ENCODE measurements at regions not wholly inside any gene's neighbourhood (a gene's known extent, or its start where the extent isn't known, plus 50 kb on each side); places are given as distances from the start of the nearest gene placed in this dataset.

DNA sequence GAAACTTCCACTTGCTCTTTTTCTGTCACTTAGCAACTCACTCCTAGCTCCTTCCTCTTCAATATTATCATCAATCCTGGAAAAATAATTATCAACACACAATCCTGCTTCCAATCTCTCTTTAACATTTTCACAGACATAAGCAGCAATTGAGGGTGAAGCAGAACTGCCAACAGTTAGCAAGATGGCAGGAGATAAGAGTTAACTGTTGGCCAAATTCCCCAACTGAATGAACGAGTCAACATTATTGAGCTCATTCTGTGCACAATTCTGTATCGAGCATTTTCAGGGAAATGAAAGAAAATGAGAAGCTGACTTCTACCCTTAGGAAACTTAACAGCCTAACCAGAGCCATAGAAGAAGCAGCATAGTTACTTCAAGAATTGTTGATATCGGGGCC lies 152.0 kb downstream of the KCNA5 start:
- H3K4me1 ChIP-seq (ENCODE audit: control insufficient read depth, insufficient read depth, low read length): no peaks in the 10 kb centered on the region
- H3K9ac ChIP-seq (ENCODE audit: control insufficient read depth, insufficient read depth, low read length): no peak overlapping the region
- H3K79me2 ChIP-seq (ENCODE audit: control insufficient read depth, insufficient read depth, low read length): no peaks in the 10 kb centered on the region
- intact Hi-C loops (cut with micrococcal nuclease; ENCODE audit: unreplicated experiment): no loop called here
- no peak overlapping the region for H2AFZ ChIP-seq (ENCODE audit: control insufficient read depth, low read depth, low read length)
- H3K4me2 ChIP-seq (ENCODE audit: control insufficient read depth, insufficient read depth): no peak overlapping the region
- no TSS peak for BruUV-seq (replicated peaks)
- H3K4me3 ChIP-seq: no peak overlapping the region
- TF ChIP-seq JUNB (IDR thresholded peaks at IDR 0.05) (no peak), SMAD1 (IDR thresholded peaks at IDR 0.05; ENCODE audit: low read depth, partially characterized antibody) (no peak), CBX3 (IDR thresholded peaks at IDR 0.05; ENCODE audit: borderline replicate concordance, low read depth) (no peak), IKZF1 (conservative IDR thresholded peaks at IDR 0.05) (no peak), IRF3 (IDR thresholded peaks at IDR 0.05) (no peak)
- SMC1A ChIA-PET (ENCODE audit: uncharacterized antibody, unreplicated experiment): no interaction called here
- POLR2A ChIA-PET: interaction anchor here (0.7 kb wide), 1 partner anchor 244 kb away, joined by 8 read pairs; no protein-coding TSS in a partner anchor
- WGBS (ENCODE audit: insufficient coverage, insufficient replicate concordance, low lambda C conversion rate, missing lambda C conversion rate): 34% methylated on average over 3 of the region's 3 CpGs
- H3K9me3 ChIP-seq (replicated peaks; ENCODE audit: control insufficient read depth, insufficient read depth, low read length): no peaks in the 10 kb centered on the region
- RAD21 ChIA-PET (ENCODE audit: unreplicated experiment): no interaction called here
- H3K27ac ChIP-seq (ENCODE audit: control insufficient read depth, insufficient read depth): no peak overlapping the region
- no peak for ATAC-seq
- H3K36me3 ChIP-seq (ENCODE audit: control insufficient read depth in 2 of 2, insufficient read depth in 2 of 2, low read length in 1 of 2): no peaks in the 10 kb centered on the region
- H4K20me1 ChIP-seq (ENCODE audit: control insufficient read depth, insufficient read depth): no peaks in the 10 kb centered on the region
- peaks cover 3 to 8% of the 10 kb centered on the region in 2 experiments; a peak in 2 of 4 replicates for H3K27me3 ChIP-seq (replicated peaks in 1 of 2; ENCODE audit: control insufficient read depth in 2 of 2, insufficient read depth in 2 of 2, low read length in 1 of 2)
- no peak for FAIRE-seq
- CTCF ChIA-PET: no interaction called here
- in situ Hi-C loops (cut with MboI): no loop called here
- no peak for DNase-seq (ENCODE audit: low read depth, low spot score)

- no peaks in the 10 kb centered on the region for H3K9me3 ChIP-seq (replicated peaks; ENCODE audit: control insufficient read depth, insufficient read depth, low read length)
- BruUV-seq (replicated peaks): no TSS peak
- H3K9ac ChIP-seq (ENCODE audit: control insufficient read depth, insufficient read depth, low read length): no peak overlapping the region
- ChIA-PET RAD21 (ENCODE audit: unreplicated experiment) (interaction anchor here (0.9 kb wide), 1 partner anchor 633 kb away, joined by 3 read pairs; no protein-coding TSS in a partner anchor), SMC1A (ENCODE audit: uncharacterized antibody, unreplicated experiment) (no interaction called here), POLR2A (no interaction called here), CTCF (interaction anchor here (0.6 kb wide), 1 partner anchor 704 kb away, joined by 3 read pairs; no protein-coding TSS in a partner anchor)
- no peak overlapping the region for H3K4me3 ChIP-seq
- no peak overlapping the region for H3K27ac ChIP-seq (ENCODE audit: control insufficient read depth, insufficient read depth)
- H3K27me3 ChIP-seq (replicated peaks in 1 of 2; ENCODE audit: control insufficient read depth in 2 of 2, insufficient read depth in 2 of 2, low read length in 1 of 2): peaks cover 2 to 8% of the 10 kb centered on the region in 2 experiments; a peak in 2 of 4 replicates
- DNase-seq (ENCODE audit: low read depth, low spot score): no peak
- in situ Hi-C loops (cut with MboI) (no loop called here), intact Hi-C loops (cut with micrococcal nuclease; ENCODE audit: unreplicated experiment) (no loop called here)
- no peak for FAIRE-seq
- H2AFZ ChIP-seq (ENCODE audit: control insufficient read depth, low read depth, low read length): no peak overlapping the region
- H4K20me1 ChIP-seq (ENCODE audit: control insufficient read depth, insufficient read depth): no peaks in the 10 kb centered on the region
- H3K4me1 ChIP-seq (ENCODE audit: control insufficient read depth, insufficient read depth, low read length): no peaks in the 10 kb centered on the region
- H3K36me3 ChIP-seq (ENCODE audit: control insufficient read depth in 2 of 2, insufficient read depth in 2 of 2, low read length in 1 of 2): no peaks in the 10 kb centered on the region
- 0% methylated on average over 1 of the region's 1 CpG for WGBS (ENCODE audit: insufficient coverage, insufficient replicate concordance, low lambda C conversion rate, missing lambda C conversion rate)
- no peaks in the 10 kb centered on the region for H3K79me2 ChIP-seq (ENCODE audit: control insufficient read depth, insufficient read depth, low read length)
- no peak for ATAC-seq
- no peak overlapping the region for H3K4me2 ChIP-seq (ENCODE audit: control insufficient read depth, insufficient read depth)
- no peak for TF ChIP-seq CBX3 (IDR thresholded peaks at IDR 0.05; ENCODE audit: borderline replicate concordance, low read depth)
- TF ChIP-seq, protein P1, sequence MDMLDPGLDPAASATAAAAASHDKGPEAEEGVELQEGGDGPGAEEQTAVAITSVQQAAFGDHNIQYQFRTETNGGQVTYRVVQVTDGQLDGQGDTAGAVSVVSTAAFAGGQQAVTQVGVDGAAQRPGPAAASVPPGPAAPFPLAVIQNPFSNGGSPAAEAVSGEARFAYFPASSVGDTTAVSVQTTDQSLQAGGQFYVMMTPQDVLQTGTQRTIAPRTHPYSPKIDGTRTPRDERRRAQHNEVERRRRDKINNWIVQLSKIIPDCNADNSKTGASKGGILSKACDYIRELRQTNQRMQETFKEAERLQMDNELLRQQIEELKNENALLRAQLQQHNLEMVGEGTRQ (IDR thresholded peaks at IDR 0.05; ENCODE audit: borderline replicate concordance, low read depth, low read length): no peak
- TF ChIP-seq EZH2 (IDR thresholded peaks at IDR 0.05; ENCODE audit: borderline replicate concordance, control insufficient read depth, low read depth, low read length): no peak
- TF ChIP-seq KAT2A (conservative IDR thresholded peaks at IDR 0.05; ENCODE audit: control insufficient read depth, low read depth, low read length): no peak
- TF ChIP-seq, protein P2, sequence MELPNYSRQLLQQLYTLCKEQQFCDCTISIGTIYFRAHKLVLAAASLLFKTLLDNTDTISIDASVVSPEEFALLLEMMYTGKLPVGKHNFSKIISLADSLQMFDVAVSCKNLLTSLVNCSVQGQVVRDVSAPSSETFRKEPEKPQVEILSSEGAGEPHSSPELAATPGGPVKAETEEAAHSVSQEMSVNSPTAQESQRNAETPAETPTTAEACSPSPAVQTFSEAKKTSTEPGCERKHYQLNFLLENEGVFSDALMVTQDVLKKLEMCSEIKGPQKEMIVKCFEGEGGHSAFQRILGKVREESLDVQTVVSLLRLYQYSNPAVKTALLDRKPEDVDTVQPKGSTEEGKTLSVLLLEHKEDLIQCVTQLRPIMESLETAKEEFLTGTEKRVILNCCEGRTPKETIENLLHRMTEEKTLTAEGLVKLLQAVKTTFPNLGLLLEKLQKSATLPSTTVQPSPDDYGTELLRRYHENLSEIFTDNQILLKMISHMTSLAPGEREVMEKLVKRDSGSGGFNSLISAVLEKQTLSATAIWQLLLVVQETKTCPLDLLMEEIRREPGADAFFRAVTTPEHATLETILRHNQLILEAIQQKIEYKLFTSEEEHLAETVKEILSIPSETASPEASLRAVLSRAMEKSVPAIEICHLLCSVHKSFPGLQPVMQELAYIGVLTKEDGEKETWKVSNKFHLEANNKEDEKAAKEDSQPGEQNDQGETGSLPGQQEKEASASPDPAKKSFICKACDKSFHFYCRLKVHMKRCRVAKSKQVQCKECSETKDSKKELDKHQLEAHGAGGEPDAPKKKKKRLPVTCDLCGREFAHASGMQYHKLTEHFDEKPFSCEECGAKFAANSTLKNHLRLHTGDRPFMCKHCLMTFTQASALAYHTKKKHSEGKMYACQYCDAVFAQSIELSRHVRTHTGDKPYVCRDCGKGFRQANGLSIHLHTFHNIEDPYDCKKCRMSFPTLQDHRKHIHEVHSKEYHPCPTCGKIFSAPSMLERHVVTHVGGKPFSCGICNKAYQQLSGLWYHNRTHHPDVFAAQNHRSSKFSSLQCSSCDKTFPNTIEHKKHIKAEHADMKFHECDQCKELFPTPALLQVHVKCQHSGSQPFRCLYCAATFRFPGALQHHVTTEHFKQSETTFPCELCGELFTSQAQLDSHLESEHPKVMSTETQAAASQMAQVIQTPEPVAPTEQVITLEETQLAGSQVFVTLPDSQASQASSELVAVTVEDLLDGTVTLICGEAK (IDR thresholded peaks at IDR 0.05; ENCODE audit: borderline replicate concordance): no peak
- TF ChIP-seq IKZF2 (IDR thresholded peaks at IDR 0.05): no peak
Measured at GRCh38 chr12:5197131-5197530, 153.5 kb downstream of the KCNA5 start.

Data from GM12878 (cell line).